H9 (cell line): ENCODE measurements at regions not wholly inside any gene's neighbourhood (a gene's known extent, or its start where the extent isn't known, plus 50 kb on each side); places are given as distances from the start of the nearest gene placed in this dataset.

ENCODE experiments used
- DNase-seq: peaks from one replicate; pipeline ENCODE4 v3.0.0-alpha.2; 2017
- H2AFZ ChIP-seq: one replicate; pipeline ENCODE4 v1.6.1; 2013; ENCODE audit warnings: mild to moderate bottlenecking, low read length, control low read depth, moderate library complexity
- H2AK5ac ChIP-seq: 2 replicates; pipeline ENCODE4 v1.6.1; 2013; ENCODE audit warnings: low read length, control low read depth, mixed read lengths; ENCODE audit not compliant: insufficient read length
- H2BK120ac ChIP-seq: one replicate; pipeline ENCODE4 v1.6.1; 2013; ENCODE audit warnings: low read depth, mild to moderate bottlenecking, low read length, control low read depth, inconsistent platforms; ENCODE audit not compliant: poor library complexity, severe bottlenecking
- H2BK12ac ChIP-seq: 2 replicates; pipeline ENCODE4 v1.6.1; 2013; ENCODE audit warnings: low read length, control low read depth, mixed read lengths, low read depth; ENCODE audit not compliant: insufficient read length
- H2BK15ac ChIP-seq: 2 replicates; pipeline ENCODE4 v1.6.1; 2013; ENCODE audit warnings: low read depth, low read length, control low read depth
- H2BK20ac ChIP-seq: one replicate; pipeline ENCODE4 v1.6.1; 2013; ENCODE audit warnings: low read depth, mild to moderate bottlenecking, low read length, control low read depth, inconsistent platforms; ENCODE audit not compliant: poor library complexity, severe bottlenecking
- H2BK5ac ChIP-seq: 2 replicates; pipeline ENCODE4 v1.6.1; 2013; ENCODE audit warnings: low read length, control low read depth, mixed read lengths; ENCODE audit not compliant: insufficient read length
- H3K14ac ChIP-seq: 2 replicates; pipeline ENCODE4 v1.6.1; 2013; ENCODE audit warnings: low read length, control low read depth; ENCODE audit not compliant: insufficient read depth
- H3K18ac ChIP-seq: 2 replicates; pipeline ENCODE4 v1.6.1; 2013; ENCODE audit warnings: low read depth, mild to moderate bottlenecking, mixed read lengths, low read length, control low read depth; ENCODE audit not compliant: insufficient read length
- H3K23ac ChIP-seq: 2 replicates; pipeline ENCODE4 v1.6.1; 2013; ENCODE audit warnings: low read length, control low read depth, mixed read lengths, low read depth; ENCODE audit not compliant: insufficient read length
- H3K23me2 ChIP-seq: 2 replicates; pipeline ENCODE4 v1.6.1; 2013; ENCODE audit warnings: low read depth, mild to moderate bottlenecking, mixed read lengths, low read length, control low read depth; ENCODE audit not compliant: insufficient read length, poor library complexity, severe bottlenecking
- H3K27ac ChIP-seq: 2 replicates; pipeline ENCODE4 v1.5.1; 2013; ENCODE audit warnings: low read length, control low read depth, mixed read lengths, low read depth; ENCODE audit not compliant: insufficient read length
- H3K27me3 ChIP-seq: 2 replicates; pipeline ENCODE4 v1.6.1; 2013; ENCODE audit warnings: low read length, control low read depth, inconsistent platforms; ENCODE audit not compliant: insufficient read depth
- H3K4ac ChIP-seq: 2 replicates; pipeline ENCODE4 v1.6.1; 2013; ENCODE audit warnings: low read depth, mild to moderate bottlenecking, control low read depth, inconsistent platforms, low read length, moderate library complexity
- H3K4me1 ChIP-seq: 2 replicates; pipeline ENCODE4 v1.6.1; 2013; ENCODE audit warnings: low read length, control low read depth, inconsistent platforms; ENCODE audit not compliant: insufficient read depth
- H3K4me2 ChIP-seq: 2 replicates; pipeline ENCODE4 v1.6.1; 2013; ENCODE audit warnings: low read length, control low read depth, mixed read lengths; ENCODE audit not compliant: insufficient read length, insufficient read depth
- H3K56ac ChIP-seq: 2 replicates; pipeline ENCODE4 v1.6.1; 2013; ENCODE audit warnings: low read depth, mild to moderate bottlenecking, mixed read lengths, low read length, control low read depth; ENCODE audit not compliant: insufficient read length
- H3K79me1 ChIP-seq: 2 replicates; pipeline ENCODE4 v1.6.1; 2013; ENCODE audit warnings: low read depth, mild to moderate bottlenecking, moderate library complexity, low read length, control low read depth, inconsistent platforms; ENCODE audit not compliant: insufficient read depth, poor library complexity, severe bottlenecking
- H3K79me2 ChIP-seq: 2 replicates; pipeline ENCODE4 v1.6.1; 2013; ENCODE audit warnings: low read length, control low read depth, inconsistent platforms; ENCODE audit not compliant: insufficient read depth
- H3K9ac ChIP-seq: 2 replicates; pipeline ENCODE4 v1.6.1; 2013; ENCODE audit warnings: low read length, control low read depth, mixed read lengths; ENCODE audit not compliant: insufficient read length; ENCODE audit errors: extremely low read depth
- H3K9me3 ChIP-seq: one replicate; pipeline ENCODE4 v1.6.1; 2013; ENCODE audit warnings: low read depth, low read length, inconsistent platforms; ENCODE audit not compliant: control insufficient read depth
- H3T11ph ChIP-seq: one replicate; pipeline ENCODE4 v1.6.1; 2013; ENCODE audit warnings: mild to moderate bottlenecking, low read length, control low read depth, inconsistent platforms
- H4K20me1 ChIP-seq: one replicate; pipeline ENCODE4 v1.6.1; 2013; ENCODE audit not compliant: control insufficient read depth, insufficient read length, insufficient read depth
- H4K5ac ChIP-seq: 2 replicates; pipeline ENCODE4 v1.6.1; 2013; ENCODE audit warnings: low read depth, mild to moderate bottlenecking, mixed read lengths, low read length, control low read depth; ENCODE audit not compliant: insufficient read length
- H4K8ac ChIP-seq: replicated peaks from 2 replicates; pipeline ENCODE4 v1.6.1; 2013; ENCODE audit warnings: low read length, control low read depth, mixed read lengths, low read depth; ENCODE audit not compliant: insufficient read length
- H4K91ac ChIP-seq: 2 replicates; pipeline ENCODE4 v1.6.1; 2013; ENCODE audit warnings: low read depth, mild to moderate bottlenecking, moderate library complexity, mixed read lengths, low read length, control low read depth; ENCODE audit not compliant: insufficient read length
- H3K27ac Mint-ChIP-seq, 3 experiments: 2 replicates in 2 of 3; 3 replicates in 1 of 3; pipeline ENCODE4 v1.8.0; 2020 to 2021; ENCODE audit warnings: mixed read lengths in 3 of 3, mild to moderate bottlenecking in 1 of 3, moderate library complexity in 1 of 3
- H3K27me3 Mint-ChIP-seq: 2 replicates; pipeline ENCODE4 v1.8.0; 2021; ENCODE audit warnings: low read depth, mild to moderate bottlenecking, moderate library complexity, mixed read lengths
- H3K36me3 Mint-ChIP-seq, 3 experiments: 2 replicates in 2 of 3; 3 replicates in 1 of 3; pipeline ENCODE4 v1.8.0; 2020 to 2021; ENCODE audit warnings: low read depth in 3 of 3, mixed read lengths in 3 of 3; ENCODE audit not compliant: insufficient read depth in 1 of 3
- H3K4me1 Mint-ChIP-seq, 2 experiments: 2 replicates each; pipeline ENCODE4 v1.8.0; 2020; ENCODE audit warnings: mixed read lengths in 2 of 2
- H3K4me3 Mint-ChIP-seq, 2 experiments: 2 replicates in 1 of 2; 3 replicates in 1 of 2; pipeline ENCODE4 v1.8.0; 2020 to 2021; ENCODE audit warnings: mild to moderate bottlenecking in 2 of 2, mixed read lengths in 2 of 2, moderate library complexity in 1 of 2
- H3K9me3 Mint-ChIP-seq, 2 experiments: 2 replicates in 1 of 2; 3 replicates in 1 of 2; pipeline ENCODE4 v1.8.0; 2020; ENCODE audit warnings: mild to moderate bottlenecking in 2 of 2, mixed read lengths in 2 of 2, moderate library complexity in 1 of 2
- CTCF ChIP-seq: fragments of 200-600 bp; sonication (generic); conservative IDR thresholded peaks from 3 replicates; pipeline ENCODE4 v1.8.0; 2021; ENCODE audit warnings: antibody characterized with exemption, mild to moderate bottlenecking
- WGBS: extraction: QIAGEN DNeasy Blood & Tissue Kit; methylation state at CpG from one replicate; pipeline ENCODE4 v1.1.7; 2013; ENCODE audit warnings: missing lambda C conversion rate, low lambda C conversion rate, mixed read lengths; ENCODE audit not compliant: insufficient read length; ENCODE audit errors: extremely low coverage; 5-methylcytosine and 5-hydroxymethylcytosine counted together

- Histone ChIP-seq H3K79me1 (no peaks in the 10 kb centered on the region), H3K9ac (no peak overlapping the region), H3K4ac (no peak overlapping the region), H4K91ac (no peak overlapping the region), H3K4me2 (no peak overlapping the region), H4K5ac (no peak overlapping the region), H3K27me3 (no peaks in the 10 kb centered on the region), H4K20me1 (no peaks in the 10 kb centered on the region), H2BK20ac (no peak overlapping the region), H3K79me2 (no peaks in the 10 kb centered on the region), H3K27ac (no peak overlapping the region), H3K23me2 (no peaks in the 10 kb centered on the region), H2AK5ac (no peak overlapping the region), H4K8ac (no peak overlapping the region), H2BK15ac (no peak overlapping the region), H3T11ph (no peak overlapping the region), H3K23ac (no peak overlapping the region), H2BK12ac (no peak overlapping the region), H2BK120ac (no peak overlapping the region), H3K9me3 (no peaks in the 10 kb centered on the region), H2BK5ac (no peak overlapping the region), H3K4me1 (no peaks in the 10 kb centered on the region), H3K56ac (no peak overlapping the region), H3K18ac (no peak overlapping the region), H2AFZ (no peak overlapping the region), H3K14ac (no peak overlapping the region)
- no peak for DNase-seq
- H3K36me3 Mint-ChIP-seq, result no peaks in the 10 kb centered on the region
- no peak for TF ChIP-seq CTCF
- H3K27ac Mint-ChIP-seq, result no peak overlapping the region
- H3K9me3 Mint-ChIP-seq, result no peaks in the 10 kb centered on the region
- WGBS, result no CpG with 5 or more reads among the region's 4 CpGs
- H3K4me3 Mint-ChIP-seq, result no peak overlapping the region
- no peaks in the 10 kb centered on the region for H3K4me1 Mint-ChIP-seq
- no peaks in the 10 kb centered on the region for H3K27me3 Mint-ChIP-seq
Observed at GRCh38 chr5:102623329-102624065, 124.7 kb upstream of the SLCO6A1 start.
